HG03175 (cell line): ENCODE measurements at regions not wholly inside any gene's neighbourhood (a gene's known extent, or its start where the extent isn't known, plus 50 kb on each side); places are given as distances from the start of the nearest gene placed in this dataset.
"Not testable (repeated sequence)": the region's sequence is repeated elsewhere in the genome, so short reads cannot be mapped to it uniquely, and the experiment has no call there.

ENCODE experiments used
- ATAC-seq: cut with Tn5 transposase; IDR thresholded peaks from one replicate; pipeline ENCODE4 v1.9.1; 2021; ENCODE audit warnings: mild to moderate bottlenecking, moderate library complexity; ENCODE audit not compliant: unreplicated experiment

DNA sequence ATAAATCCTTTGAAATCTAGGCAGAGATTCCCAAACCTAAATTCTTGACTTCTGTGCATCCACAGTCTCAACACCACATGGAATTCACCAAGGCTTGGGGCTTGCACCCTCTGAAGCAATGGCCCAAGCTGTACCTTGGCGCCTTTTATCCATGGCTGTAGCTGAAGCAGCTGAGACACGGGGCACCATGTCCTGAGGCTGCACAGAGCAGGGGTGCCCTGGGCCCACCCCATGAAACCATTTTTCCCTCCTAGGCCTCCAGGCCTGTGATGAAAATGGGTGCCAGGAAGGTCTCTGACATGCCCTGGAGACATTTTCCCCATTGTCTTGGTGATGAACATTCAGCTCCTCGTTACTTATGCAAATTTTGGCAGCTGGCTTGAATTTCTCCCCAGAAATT is 158.6 kb upstream of the NUDT12 start:
- ATAC-seq, result no peak

- no peak for ATAC-seq
These were observed 155.5 kb upstream of the NUDT12 start for GRCh38 chr5:103718108-103718507.

DNA sequence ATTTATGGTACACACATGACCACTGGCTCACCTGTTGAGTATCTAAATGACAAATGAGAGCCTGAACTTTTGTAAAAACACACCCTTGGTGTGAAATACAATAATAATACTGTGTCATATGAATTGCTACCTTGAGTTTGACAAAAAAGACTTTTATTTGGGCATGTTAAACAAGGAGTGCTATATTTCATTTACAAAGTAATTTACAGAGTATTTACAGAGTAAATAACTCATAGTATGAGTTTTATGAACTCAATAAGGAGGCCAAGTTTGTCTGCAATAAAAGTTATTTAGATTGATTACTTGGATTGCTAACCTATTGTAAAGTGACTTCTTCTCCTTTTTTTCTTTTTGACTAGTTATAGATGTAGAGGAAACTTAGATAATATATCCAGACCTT is 146.0 kb upstream of the NUDT12 start:
- no peak for ATAC-seq

- no peak for ATAC-seq
These were observed 144.5 kb upstream of the NUDT12 start for GRCh38 chr5:103706939-103707682.

GRCh38 chr5:103703617-103704016 is 141.0 kb upstream of the NUDT12 start:
- no peak for ATAC-seq

- ATAC-seq, result no peak
These were observed 130.9 kb upstream of the NUDT12 start for GRCh38 chr5:103693517-103693916.

- ATAC-seq, result no peak
These were observed 128.1 kb upstream of the NUDT12 start for GRCh38 chr5:103690676-103691075.

GRCh38 chr5:103679873-103680272 is 117.3 kb upstream of the NUDT12 start:
- ATAC-seq, result no peak

- not testable (repeated sequence) for ATAC-seq
These were observed 113.6 kb upstream of the NUDT12 start for GRCh38 chr5:103676198-103676597.

GRCh38 chr5:103674739-103675138 is 112.2 kb upstream of the NUDT12 start:
- no peak for ATAC-seq

- no peak for ATAC-seq
These were observed 111.7 kb upstream of the NUDT12 start for GRCh38 chr5:103674251-103674650.

GRCh38 chr5:103669615-103670014 is 107.0 kb upstream of the NUDT12 start:
- ATAC-seq, result no peak

DNA sequence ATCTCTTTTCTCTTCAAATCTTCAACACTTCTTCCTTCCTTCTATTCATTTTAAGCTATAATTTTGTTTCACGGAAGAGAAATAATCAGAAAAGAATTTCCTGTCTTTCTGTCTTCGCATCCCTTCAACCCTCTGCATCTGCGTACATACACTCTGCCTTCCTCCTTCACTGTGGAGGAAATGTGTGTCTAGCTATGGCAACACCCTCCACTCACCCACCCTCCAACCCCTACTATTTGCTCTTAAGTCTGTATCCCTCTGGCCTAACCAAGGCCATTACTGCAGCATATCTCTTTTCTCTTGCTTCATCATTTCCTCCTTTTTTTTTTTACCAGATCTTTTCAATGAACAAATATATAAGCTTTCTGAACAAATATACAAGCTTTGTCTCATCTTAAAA is 105.7 kb upstream of the NUDT12 start:
- ATAC-seq, result no peak

- no peak for ATAC-seq
These were observed 104.5 kb upstream of the NUDT12 start for GRCh38 chr5:103667068-103667467.

DNA sequence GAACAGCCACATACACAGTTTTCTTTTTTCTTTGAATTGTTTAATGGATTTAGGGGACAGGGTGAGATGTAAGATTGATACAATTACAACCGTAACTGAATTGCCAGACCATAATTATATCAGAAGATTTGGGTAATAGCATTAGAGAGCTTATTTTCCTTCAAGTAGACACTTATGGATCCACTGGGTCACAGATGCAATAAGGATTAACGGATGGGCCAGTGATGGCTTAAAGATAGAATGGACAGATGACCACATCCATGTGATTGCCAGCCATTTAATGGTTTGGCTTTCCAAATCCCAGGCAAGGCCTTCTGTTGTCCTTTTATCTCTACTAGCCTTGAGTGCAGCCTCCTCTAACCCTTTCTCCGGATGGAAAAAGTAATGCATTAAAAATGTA is 94.7 kb upstream of the NUDT12 start:
- no peak for ATAC-seq

DNA sequence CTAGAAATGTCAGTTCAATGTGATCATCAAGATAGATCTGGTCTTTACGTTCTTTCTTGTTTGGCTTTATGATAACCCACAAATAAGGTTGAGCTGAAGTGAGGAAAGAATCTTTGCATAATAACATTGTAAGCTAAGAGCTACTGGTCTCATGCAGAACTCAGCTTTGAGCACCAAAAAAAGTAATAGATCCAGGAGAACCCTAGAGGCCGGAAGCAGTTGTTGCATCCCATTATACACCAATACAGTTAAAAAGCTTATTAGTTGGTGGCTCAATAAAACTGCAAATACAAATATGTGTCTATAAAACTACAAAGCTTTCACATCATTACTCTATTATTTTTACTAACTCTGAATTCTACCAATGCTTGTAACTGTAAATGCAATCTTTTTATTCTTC is 85.5 kb upstream of the NUDT12 start:
- ATAC-seq, result no peak

GRCh38 chr5:103646698-103647614 is 84.4 kb upstream of the NUDT12 start:
- no peak for ATAC-seq

GRCh38 chr5:103645816-103646215 is 83.2 kb upstream of the NUDT12 start:
- no peak for ATAC-seq

DNA sequence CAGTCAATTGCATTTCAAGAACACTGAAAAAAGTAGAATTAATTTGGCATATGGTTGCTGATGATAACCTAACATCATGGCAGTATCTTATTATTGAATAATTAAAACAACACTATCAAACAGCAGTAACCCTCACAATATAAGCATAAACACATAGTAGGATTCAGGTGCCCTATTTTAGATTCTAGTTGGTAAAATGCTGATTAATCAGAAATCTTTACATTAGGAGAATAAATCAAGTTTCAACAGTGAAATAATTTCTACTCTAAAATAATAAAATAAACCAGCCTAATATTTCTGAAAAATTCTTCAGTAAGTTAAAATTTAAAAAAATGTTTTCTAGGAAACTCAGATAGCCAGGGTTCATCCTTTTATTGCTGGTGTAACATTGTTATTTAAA is 76.4 kb upstream of the NUDT12 start:
- ATAC-seq, result no peak

DNA sequence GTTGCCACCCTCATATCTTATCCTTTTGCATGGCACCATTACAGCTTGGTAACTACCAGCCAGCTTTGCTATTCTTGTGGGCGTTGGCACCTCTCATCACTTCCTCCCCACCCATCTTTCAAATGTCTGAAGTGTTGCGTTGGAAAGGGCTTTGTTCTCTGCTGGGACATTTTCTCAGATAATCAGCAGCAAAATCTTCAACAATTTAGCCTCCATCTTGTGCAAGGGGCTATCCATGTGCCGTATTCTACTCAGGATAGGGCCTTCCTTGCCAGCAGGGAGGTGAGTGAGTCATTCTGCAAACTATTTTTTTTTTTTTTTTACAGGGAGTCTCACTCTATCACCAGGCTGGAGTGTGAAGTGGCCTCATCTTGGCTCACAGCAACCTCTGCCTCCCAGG is 62.1 kb upstream of the NUDT12 start:
- ATAC-seq, result no peak

DNA sequence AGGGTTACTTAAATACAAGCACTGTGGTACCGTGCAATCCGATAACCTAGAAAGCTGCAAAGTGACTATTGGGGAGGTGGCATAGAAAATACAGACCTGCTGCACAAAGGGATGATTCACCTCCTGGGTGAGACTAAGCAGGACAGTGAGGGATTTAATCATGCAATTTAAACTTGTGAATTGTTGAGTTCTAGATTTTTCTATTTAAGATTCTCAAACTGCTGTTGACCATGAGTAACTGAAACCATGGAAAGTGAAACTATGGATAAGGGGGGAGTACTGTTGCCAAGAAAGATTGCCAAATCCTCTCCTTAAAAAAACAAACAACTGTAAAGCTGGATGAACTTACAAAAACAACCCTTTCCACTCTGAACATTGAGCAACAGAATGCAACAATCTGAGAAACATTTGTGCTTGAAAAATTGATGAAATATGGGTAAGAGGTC is 61.5 kb upstream of the NUDT12 start:
- ATAC-seq, result no peak

GRCh38 chr5:103623425-103623824 is 60.8 kb upstream of the NUDT12 start:
- ATAC-seq, result no peak
